ENCODE measurements at regions not wholly inside any gene's neighbourhood (a gene's known extent, or its start where the extent isn't known, plus 50 kb on each side); places are given as distances from the start of the nearest gene placed in this dataset.

- H3T11ph ChIP-seq (ENCODE audit: low read length) = no peak overlapping the region
- no peak overlapping the region for H2BK120ac ChIP-seq (ENCODE audit: low read depth, low read length, poor library complexity, severe bottlenecking)
- no peak for DNase-seq
- H2BK15ac ChIP-seq (ENCODE audit: low read depth, low read length) = no peak overlapping the region
- H3K18ac ChIP-seq (ENCODE audit: insufficient read length, low read depth, low read length) = no peak overlapping the region
- H3K23me2 ChIP-seq (ENCODE audit: insufficient read length, low read depth, low read length, poor library complexity, severe bottlenecking) = no peaks in the 10 kb centered on the region
- H3K27ac ChIP-seq (ENCODE audit: insufficient read length, low read depth, low read length) = no peak overlapping the region
- H3K4me1 ChIP-seq (ENCODE audit: insufficient read depth, low read length) = no peaks in the 10 kb centered on the region
- no peak overlapping the region for H2BK12ac ChIP-seq (ENCODE audit: insufficient read length, low read depth, low read length)
- no peak overlapping the region for H2BK5ac ChIP-seq (ENCODE audit: insufficient read length, low read length)
- no CpG with 5 or more reads among the region's 1 CpG for WGBS (ENCODE audit: extremely low coverage, insufficient read length, low lambda C conversion rate)
- H3K79me2 ChIP-seq (ENCODE audit: insufficient read depth, low read length) = no peaks in the 10 kb centered on the region
- H4K91ac ChIP-seq (ENCODE audit: insufficient read length, low read depth, low read length) = no peak overlapping the region
- Mint-ChIP-seq H3K27me3 (ENCODE audit: low read depth) (no peaks in the 10 kb centered on the region), H3K36me3 (ENCODE audit: insufficient read depth in 1 of 3, low read depth in 3 of 3) (peaks cover 3 to 11% (median 5%) of the 10 kb centered on the region in 3 experiments), H3K9me3 (peaks cover 6 to 11% of the 10 kb centered on the region in 2 experiments), H3K27ac (no peak overlapping the region), H3K4me1 (peaks cover 0 to 9% of the 10 kb centered on the region in 2 experiments; a peak in 2 of 4 replicates), H3K4me3 (no peak overlapping the region)
- no peak for TF ChIP-seq CTCF (conservative IDR thresholded peaks at IDR 0.05)
- no peaks in the 10 kb centered on the region for H3K9me3 ChIP-seq (ENCODE audit: control insufficient read depth, low read depth, low read length)
- no peak overlapping the region for H2AK5ac ChIP-seq (ENCODE audit: insufficient read length, low read length)
- no peak overlapping the region for H4K8ac ChIP-seq (replicated peaks; ENCODE audit: insufficient read length, low read depth, low read length)
- no peak overlapping the region for H2BK20ac ChIP-seq (ENCODE audit: low read depth, low read length, poor library complexity, severe bottlenecking)
- H3K14ac ChIP-seq (ENCODE audit: insufficient read depth, low read length) = no peak overlapping the region
- H3K9ac ChIP-seq (ENCODE audit: extremely low read depth, insufficient read length, low read length) = no peak overlapping the region
- H3K56ac ChIP-seq (ENCODE audit: insufficient read length, low read depth, low read length) = no peak overlapping the region
- H3K4me2 ChIP-seq (ENCODE audit: insufficient read depth, insufficient read length, low read length) = no peak overlapping the region
- no peaks in the 10 kb centered on the region for H3K79me1 ChIP-seq (ENCODE audit: insufficient read depth, low read depth, low read length, poor library complexity, severe bottlenecking)
- no peaks in the 10 kb centered on the region for H4K20me1 ChIP-seq (ENCODE audit: control insufficient read depth, insufficient read depth, insufficient read length)
- H2AFZ ChIP-seq (ENCODE audit: low read length) = no peak overlapping the region
- no peaks in the 10 kb centered on the region for H3K27me3 ChIP-seq (ENCODE audit: insufficient read depth, low read length)
- H3K23ac ChIP-seq (ENCODE audit: insufficient read length, low read depth, low read length) = no peak overlapping the region
- no peak overlapping the region for H4K5ac ChIP-seq (ENCODE audit: insufficient read length, low read depth, low read length)
- no peak overlapping the region for H3K4ac ChIP-seq (ENCODE audit: low read depth, low read length)
Observed at GRCh38 chr5:106167766-106168165, 1503.0 kb downstream of the EFNA5 start.
